ENCODE measurements at regions not wholly inside any gene's neighbourhood (a gene's known extent, or its start where the extent isn't known, plus 50 kb on each side); places are given as distances from the start of the nearest gene placed in this dataset.

DNA sequence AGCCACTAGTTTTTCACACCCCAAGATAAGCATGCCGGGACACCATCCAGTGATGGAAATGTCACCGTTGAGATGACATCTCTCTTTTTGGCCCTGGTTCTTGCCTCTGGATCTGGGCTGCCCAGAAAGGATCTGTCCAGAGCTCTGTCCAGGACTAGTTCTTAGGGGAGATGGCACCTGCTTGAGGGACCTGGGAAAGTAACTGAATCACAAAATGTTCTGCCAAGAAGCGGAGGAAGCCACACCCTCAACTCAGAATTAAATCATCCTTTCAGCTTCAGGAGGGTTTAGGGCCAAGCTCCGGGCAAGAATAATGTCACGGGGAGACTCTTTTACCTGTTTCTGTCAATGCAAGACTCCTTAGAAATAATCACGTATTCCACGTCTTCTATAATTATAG is 248.6 kb downstream of the MAF start:
- H3K4me2 ChIP-seq (ENCODE audit: insufficient read depth in 1 of 2, low read depth in 2 of 2, low read length in 2 of 2), result no peak overlapping the region
- no peaks in the 10 kb centered on the region for H3K9me3 ChIP-seq (ENCODE audit: insufficient read depth in 2 of 2, low read depth in 1 of 2, low read length in 1 of 2)
- no peak overlapping the region for H3K9ac ChIP-seq (replicated peaks in 1 of 4; ENCODE audit: extremely low read depth in 1 of 4, low read depth in 3 of 4, low read length in 3 of 4)
- no peak for DNase-seq (ENCODE audit: low read depth in 1 of 2, low spot score in 2 of 2)
- POLR2A ChIA-PET (ENCODE audit: partially characterized antibody), result no interaction called here
- peaks cover 0 to 2% of the 10 kb centered on the region in 2 experiments for H4K20me1 ChIP-seq (replicated peaks in 1 of 2; ENCODE audit: control insufficient read depth in 1 of 2, insufficient read depth in 2 of 2, low read length in 2 of 2)
- CTCF ChIA-PET (ENCODE audit: partially characterized antibody), result interaction anchor here (0.9 to 1.7 kb wide), 2 partner anchors 12 to 18 kb away, joined by 3 to 12 read pairs; no protein-coding TSS in a partner anchor
- no peak overlapping the region for H4K91ac ChIP-seq (replicated peaks; ENCODE audit: insufficient read length, low read length)
- H2BK20ac ChIP-seq (ENCODE audit: low read length), result no peak overlapping the region
- peak overlapping the region; percentile 61; the same call in 1 of the 2 replicates for H2BK15ac ChIP-seq (ENCODE audit: low read length)
- peaks cover 5 to 20% (median 10%) of the 10 kb centered on the region in 4 experiments for H3K4me1 ChIP-seq (replicated peaks in 1 of 4; ENCODE audit: control insufficient read depth in 3 of 4, insufficient read depth in 4 of 4, low read length in 3 of 4)
- 91% methylated on average over 7 of the region's 7 CpGs; no CpG with 5 or more reads in 1 of the 2 experiments for WGBS, 2 experiments (ENCODE audit: extremely low coverage in 1 of 2, insufficient coverage in 1 of 2, insufficient read length in 1 of 2, insufficient replicate concordance in 2 of 2, low coverage in 1 of 2, low lambda C conversion rate in 2 of 2, missing lambda C conversion rate in 1 of 2)
- no peaks in the 10 kb centered on the region for H3K79me2 ChIP-seq (ENCODE audit: control insufficient read depth in 1 of 2, insufficient read depth in 2 of 2, low read length in 2 of 2)
- no peak overlapping the region for H2BK5ac ChIP-seq (ENCODE audit: low read depth, low read length)
- no peak overlapping the region for H2AK5ac ChIP-seq (ENCODE audit: low read depth, low read length)
- no peak overlapping the region for H3K23ac ChIP-seq (ENCODE audit: insufficient read length)
- no peak overlapping the region for H3K18ac ChIP-seq (ENCODE audit: extremely low read depth, low read length)
- no peak overlapping the region for H2BK12ac ChIP-seq (ENCODE audit: low read depth, low read length)
- H3K36me3 ChIP-seq (ENCODE audit: control insufficient read depth in 2 of 4, insufficient read depth in 4 of 4, low read length in 3 of 4), result no peaks in the 10 kb centered on the region
- no peak overlapping the region for H3K4ac ChIP-seq (replicated peaks; ENCODE audit: insufficient read length, low read depth, low read length)
- no peak overlapping the region for H4K5ac ChIP-seq (ENCODE audit: insufficient read length, low read depth, low read length)
- H3K14ac ChIP-seq (ENCODE audit: insufficient read length), result no peak overlapping the region
- H3K4me3 ChIP-seq (ENCODE audit: extremely low read depth in 1 of 4, insufficient read depth in 2 of 4, low read depth in 3 of 4, low read length in 4 of 4), result no peak overlapping the region
- no peak overlapping the region for H2BK120ac ChIP-seq (replicated peaks; ENCODE audit: low read depth, low read length)
- no peaks in the 10 kb centered on the region for H3K27me3 ChIP-seq (replicated peaks in 1 of 4; ENCODE audit: control insufficient read depth in 3 of 4, extremely low read depth in 1 of 4, insufficient read depth in 3 of 4, low read length in 3 of 4)
- no peaks in the 10 kb centered on the region for H3K23me2 ChIP-seq (ENCODE audit: low read depth, low read length)
- H3K56ac ChIP-seq (replicated peaks; ENCODE audit: insufficient read length, low read depth, low read length), result no peak overlapping the region
- H4K8ac ChIP-seq (ENCODE audit: extremely low read depth, insufficient read depth, low read length), result no peak overlapping the region
- H3K79me1 ChIP-seq (ENCODE audit: low read depth, low read length), result no peaks in the 10 kb centered on the region
- H2AFZ ChIP-seq (ENCODE audit: low read length), result no peak overlapping the region
- FAIRE-seq, result no peak
- no peak overlapping the region for H3K27ac ChIP-seq (ENCODE audit: low read depth, low read length)
- TF ChIP-seq KDM1A (IDR thresholded peaks at IDR 0.05; ENCODE audit: borderline replicate concordance, low read length) (no peak), RXRA (IDR thresholded peaks at IDR 0.05; ENCODE audit: insufficient read depth, low read depth, low read length) (no peak), RAD21 (IDR thresholded peaks at IDR 0.05 in 1 of 2, conservative IDR thresholded peaks at IDR 0.05 in 1 of 2; ENCODE audit: low read depth in 2 of 2, low read length in 2 of 2) (no peak), YY1 (IDR thresholded peaks at IDR 0.05; ENCODE audit: low read depth, low read length) (no peak), CREB1 (IDR thresholded peaks at IDR 0.05) (no peak), CHD1 (IDR thresholded peaks at IDR 0.05; ENCODE audit: low read depth, low read length) (no peak), ASH2L (IDR thresholded peaks at IDR 0.05; ENCODE audit: low read length) (no peak), SIX5 (IDR thresholded peaks at IDR 0.05; ENCODE audit: low read depth, low read length) (no peak), HDAC6 (IDR thresholded peaks at IDR 0.05; ENCODE audit: low read depth, low read length) (no peak), GABPA (IDR thresholded peaks at IDR 0.05; ENCODE audit: borderline replicate concordance, insufficient read depth, low read length) (no peak), CBX5 (IDR thresholded peaks at IDR 0.05; ENCODE audit: low read depth, low read length) (no peak), NRF1 (IDR thresholded peaks at IDR 0.05; ENCODE audit: low read depth, low read length) (no peak)
- TF ChIP-seq, protein P1, sequence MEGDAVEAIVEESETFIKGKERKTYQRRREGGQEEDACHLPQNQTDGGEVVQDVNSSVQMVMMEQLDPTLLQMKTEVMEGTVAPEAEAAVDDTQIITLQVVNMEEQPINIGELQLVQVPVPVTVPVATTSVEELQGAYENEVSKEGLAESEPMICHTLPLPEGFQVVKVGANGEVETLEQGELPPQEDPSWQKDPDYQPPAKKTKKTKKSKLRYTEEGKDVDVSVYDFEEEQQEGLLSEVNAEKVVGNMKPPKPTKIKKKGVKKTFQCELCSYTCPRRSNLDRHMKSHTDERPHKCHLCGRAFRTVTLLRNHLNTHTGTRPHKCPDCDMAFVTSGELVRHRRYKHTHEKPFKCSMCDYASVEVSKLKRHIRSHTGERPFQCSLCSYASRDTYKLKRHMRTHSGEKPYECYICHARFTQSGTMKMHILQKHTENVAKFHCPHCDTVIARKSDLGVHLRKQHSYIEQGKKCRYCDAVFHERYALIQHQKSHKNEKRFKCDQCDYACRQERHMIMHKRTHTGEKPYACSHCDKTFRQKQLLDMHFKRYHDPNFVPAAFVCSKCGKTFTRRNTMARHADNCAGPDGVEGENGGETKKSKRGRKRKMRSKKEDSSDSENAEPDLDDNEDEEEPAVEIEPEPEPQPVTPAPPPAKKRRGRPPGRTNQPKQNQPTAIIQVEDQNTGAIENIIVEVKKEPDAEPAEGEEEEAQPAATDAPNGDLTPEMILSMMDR (IDR thresholded peaks at IDR 0.05; ENCODE audit: control extremely low read depth in 1 of 3, insufficient read depth in 1 of 3, low read depth in 1 of 3, low read length in 3 of 3), result no peak

Measured in H1 (cell line).